ENCODE measurements at regions not wholly inside any gene's neighbourhood (a gene's known extent, or its start where the extent isn't known, plus 50 kb on each side); places are given as distances from the start of the nearest gene placed in this dataset.
"Not testable (repeated sequence)": the region's sequence is repeated elsewhere in the genome, so short reads cannot be mapped to it uniquely, and the experiment has no call there.

GRCh38 chr6:157727629-157728182, 95.3 kb upstream of the SNX9 start:
- peak; percentile 21 for DNase-seq

- DNase-seq: no peak
Measured at GRCh38 chr6:157728183-157728881, 94.7 kb upstream of the SNX9 start.

DNA sequence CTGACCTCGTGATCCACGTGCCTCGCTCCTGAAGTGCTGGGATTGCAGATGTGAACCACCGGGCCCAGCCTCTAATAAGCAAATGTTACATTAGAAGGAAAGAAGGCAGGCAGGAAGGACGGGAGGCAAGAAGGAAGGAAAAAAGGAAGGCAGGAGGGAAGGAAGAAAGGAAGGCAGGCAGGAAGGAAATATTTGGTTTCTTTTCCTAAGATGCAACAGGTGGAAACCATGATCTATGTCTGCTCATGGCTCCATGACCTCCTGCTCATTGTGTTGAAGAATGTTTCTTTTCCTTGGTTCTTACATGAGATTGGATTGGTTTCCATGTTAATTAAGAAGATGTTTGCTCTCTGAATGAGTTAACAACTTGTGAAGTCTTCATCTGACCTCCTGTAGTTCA, 91.8 kb upstream of the SNX9 start:
- no peak for DNase-seq

- no peak for DNase-seq
Measured at GRCh38 chr6:157732007-157732406, 91.0 kb upstream of the SNX9 start.

GRCh38 chr6:157732416-157733161, 90.5 kb upstream of the SNX9 start:
- no peak for DNase-seq

DNA sequence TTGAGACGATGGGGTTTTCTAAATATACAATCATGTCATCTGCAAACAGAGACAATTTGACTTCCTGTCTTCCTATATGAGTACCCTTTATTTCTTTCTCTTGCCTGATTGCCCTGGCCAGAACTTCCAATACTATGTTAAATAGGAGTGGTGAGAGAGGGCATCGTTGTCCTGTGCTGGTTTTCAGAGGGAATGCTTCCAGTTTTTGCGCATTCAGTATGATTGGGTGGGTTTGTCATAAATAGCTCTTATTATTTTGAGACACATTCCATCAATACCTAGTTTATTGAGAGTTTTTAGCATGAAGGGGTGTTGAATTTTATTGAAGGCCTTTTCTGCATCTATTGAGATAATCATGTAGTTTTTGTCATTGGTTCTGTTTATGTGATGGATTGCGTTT, 86.5 kb upstream of the SNX9 start:
- DNase-seq: not testable (repeated sequence)

DNA sequence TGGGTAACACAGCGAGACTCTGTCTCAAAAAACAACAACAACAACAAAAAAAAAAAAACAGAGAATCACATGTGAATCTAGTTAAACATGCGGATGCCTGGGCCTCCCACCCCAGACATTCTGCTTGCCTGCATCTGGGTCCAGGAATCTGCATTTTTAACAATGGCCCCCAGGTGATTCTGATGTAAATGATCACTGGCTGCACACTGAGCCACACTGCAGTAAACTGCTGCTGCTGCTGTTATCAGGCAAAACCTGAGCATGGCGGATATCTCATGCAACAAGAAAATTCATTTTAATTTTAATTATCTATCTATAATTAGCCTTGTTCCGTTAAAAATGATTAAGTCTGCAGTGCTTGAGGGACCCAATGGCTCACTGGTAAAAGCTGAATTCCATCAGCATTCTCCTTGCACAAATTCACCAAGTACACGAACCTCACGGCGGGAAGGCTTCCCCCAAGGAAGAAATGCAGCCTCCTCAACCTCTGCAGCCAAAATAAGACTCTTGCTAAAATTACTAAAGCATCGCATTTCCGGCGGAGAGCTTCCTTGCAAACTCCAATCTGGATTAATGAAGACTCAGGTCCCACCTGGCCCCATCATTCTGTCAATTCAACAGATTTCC, 81.6 kb upstream of the SNX9 start:
- no peak for DNase-seq

- DNase-seq: no peak
Measured at GRCh38 chr6:157741948-157742556, 81.0 kb upstream of the SNX9 start.

GRCh38 chr6:157744102-157744601, 78.9 kb upstream of the SNX9 start:
- no peak for DNase-seq

- DNase-seq: no peak
Measured at GRCh38 chr6:157746897-157747296, 76.1 kb upstream of the SNX9 start.

DNA sequence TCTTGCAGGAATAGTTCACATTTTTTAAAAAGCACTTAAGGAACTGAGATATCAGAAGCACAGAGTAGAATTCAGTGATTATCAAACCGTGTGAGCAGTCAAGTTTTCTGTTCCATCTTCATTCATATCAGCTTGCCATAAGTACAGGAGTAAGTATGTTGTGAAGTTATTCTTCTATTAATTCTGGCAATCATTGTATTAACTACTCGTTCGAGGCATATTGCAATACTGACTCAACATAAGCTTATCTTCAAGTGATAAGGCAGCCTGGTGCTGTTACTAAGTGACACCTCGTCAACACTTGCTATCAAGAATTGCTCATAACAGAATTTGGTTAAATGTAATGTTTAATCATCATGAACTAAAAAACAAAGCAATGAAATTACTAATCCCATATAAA, 75.7 kb upstream of the SNX9 start:
- DNase-seq: no peak

DNA sequence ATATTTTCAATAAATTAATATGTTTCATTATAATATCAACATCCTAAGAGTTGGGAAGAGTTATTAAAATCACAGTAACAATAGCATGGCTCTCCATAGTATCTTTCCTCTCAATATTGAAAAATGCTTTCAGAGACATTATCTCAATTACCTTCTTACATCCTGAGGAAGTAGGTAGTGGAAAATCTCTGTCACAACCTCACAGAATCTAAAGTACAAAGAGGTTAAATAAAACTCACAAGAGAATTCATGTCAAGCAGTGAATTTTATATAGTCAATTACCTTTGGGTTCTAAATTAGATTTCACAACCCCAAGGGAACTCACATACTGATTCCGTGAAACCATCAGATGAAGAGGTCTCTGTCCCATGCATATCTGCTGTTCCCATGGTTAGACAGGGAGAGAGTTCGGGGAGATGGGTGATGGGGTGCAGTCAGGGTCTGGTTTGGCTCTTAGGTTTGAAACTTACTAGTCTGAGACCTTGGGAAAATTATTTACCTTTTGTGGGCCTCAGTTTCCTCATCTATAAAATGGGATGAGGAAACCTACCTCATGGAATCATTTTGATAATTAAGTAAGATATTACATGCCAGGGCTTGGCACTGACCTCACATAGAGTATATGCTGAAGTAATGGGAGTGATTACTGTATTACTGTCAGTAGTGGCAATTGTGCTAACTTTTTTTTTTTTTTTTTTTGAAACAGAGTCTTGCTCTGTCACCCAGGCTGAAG, 74.0 kb upstream of the SNX9 start:
- no peak for DNase-seq

DNA sequence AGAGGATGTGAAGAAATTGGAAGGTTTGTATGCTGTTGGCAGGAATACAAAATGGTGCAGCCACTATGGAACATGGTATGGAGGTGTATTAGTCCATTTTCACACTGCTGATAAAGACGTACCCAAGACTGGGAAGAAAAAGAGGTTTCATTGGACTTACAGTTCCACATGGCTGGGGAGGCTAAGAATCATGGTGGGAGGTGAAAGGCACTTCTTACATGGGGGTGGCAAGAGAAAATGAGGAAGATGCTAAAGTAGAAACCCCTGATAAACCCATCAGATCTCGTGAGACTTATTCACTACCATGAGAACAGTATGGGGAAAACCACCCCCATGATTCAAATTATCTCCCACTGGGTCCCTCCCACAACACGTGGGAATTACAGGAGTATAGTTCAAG, 72.1 kb upstream of the SNX9 start:
- DNase-seq: not testable (repeated sequence)

- DNase-seq: no peak
Measured at GRCh38 chr6:157751547-157752200, 71.4 kb upstream of the SNX9 start.

GRCh38 chr6:157752879-157753278, 70.2 kb upstream of the SNX9 start:
- not testable (repeated sequence) for DNase-seq

DNA sequence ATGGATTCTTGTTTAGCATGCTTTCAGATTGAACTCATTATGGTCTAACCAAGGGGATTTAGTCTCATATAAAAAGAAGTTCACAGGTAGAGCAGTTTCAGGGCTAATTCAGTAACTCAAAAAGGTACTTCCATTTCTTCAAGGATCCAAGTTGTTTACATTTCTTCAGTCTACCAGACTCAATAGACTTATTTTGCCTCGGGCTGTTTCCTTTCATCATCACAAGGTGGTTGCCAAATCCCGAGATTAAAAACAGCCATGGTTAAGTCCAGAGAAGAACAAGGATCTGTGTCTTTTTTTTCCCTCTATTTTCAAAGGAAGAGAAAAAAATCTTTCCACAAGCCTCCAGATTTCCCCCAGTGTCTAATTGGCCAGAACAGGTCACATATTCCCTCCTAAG, 69.8 kb upstream of the SNX9 start:
- no peak for DNase-seq

GRCh38 chr6:157753801-157754200, 69.2 kb upstream of the SNX9 start:
- not testable (repeated sequence) for DNase-seq

DNA sequence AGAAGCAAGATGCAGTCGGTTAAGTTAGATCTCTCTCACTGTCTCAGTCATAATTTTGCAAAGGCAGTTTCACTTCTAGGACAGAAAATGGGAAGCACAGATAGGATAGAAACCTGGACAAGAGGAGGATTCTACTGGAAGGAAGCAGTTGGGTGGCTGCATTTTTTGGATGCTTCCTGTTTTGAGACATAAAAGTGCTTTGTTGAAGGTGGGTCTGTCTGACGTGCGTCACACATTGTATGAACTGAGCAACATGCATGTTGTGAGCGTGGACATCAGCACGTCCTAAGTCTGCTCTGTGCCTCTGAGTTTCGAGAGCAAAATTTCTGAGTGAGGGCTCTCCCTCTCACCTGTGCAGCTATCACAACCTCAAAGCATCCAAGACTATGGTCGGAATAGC, 68.7 kb upstream of the SNX9 start:
- DNase-seq: no peak

- no peak for DNase-seq
Measured at GRCh38 chr6:157755032-157755745, 67.9 kb upstream of the SNX9 start.

- DNase-seq: no peak
Measured at GRCh38 chr6:157755746-157756411, 67.2 kb upstream of the SNX9 start.
